SK-N-DZ (cell line): ENCODE measurements at regions not wholly inside any gene's neighbourhood (a gene's known extent, or its start where the extent isn't known, plus 50 kb on each side); places are given as distances from the start of the nearest gene placed in this dataset.
"Not testable (repeated sequence)": the region's sequence is repeated elsewhere in the genome, so short reads cannot be mapped to it uniquely, and the experiment has no call there.

Source experiments
- DNase-seq: peaks from one replicate; pipeline ENCODE4 v3.0.0-alpha.2; 2015; ENCODE audit warnings: low spot score

- no peak for DNase-seq
Measured at GRCh38 chr20:24836041-24836533, 113.0 kb upstream of the CST7 start.

GRCh38 chr20:24836661-24837299 lies 112.3 kb upstream of the CST7 start:
- DNase-seq = no peak

- no peak for DNase-seq
Measured at GRCh38 chr20:24837781-24838450, 111.2 kb upstream of the CST7 start.

GRCh38 chr20:24838546-24839535 lies 110.2 kb upstream of the CST7 start:
- DNase-seq = no peak

GRCh38 chr20:24840121-24840713 lies 108.9 kb upstream of the CST7 start:
- no peak for DNase-seq

- no peak for DNase-seq
Measured at GRCh38 chr20:24842274-24842917, 106.7 kb upstream of the CST7 start.

- no peak for DNase-seq
Measured at GRCh38 chr20:24842918-24843715, 106.0 kb upstream of the CST7 start.

- peak; percentile 76 for DNase-seq
Measured at GRCh38 chr20:24850176-24850575, 98.9 kb upstream of the CST7 start.

- no peak for DNase-seq
Measured at GRCh38 chr20:24851346-24852019, 97.6 kb upstream of the CST7 start.

- DNase-seq = no peak
Measured at GRCh38 chr20:24853916-24854315, 95.2 kb upstream of the CST7 start.

GRCh38 chr20:24855848-24856247 lies 93.2 kb upstream of the CST7 start:
- DNase-seq = peak; percentile 90

GRCh38 chr20:24858500-24858899 lies 90.6 kb upstream of the CST7 start:
- not testable (repeated sequence) for DNase-seq

GRCh38 chr20:24859539-24859938 lies 89.5 kb upstream of the CST7 start:
- no peak for DNase-seq

- no peak for DNase-seq
Measured at GRCh38 chr20:24862186-24862585, 86.9 kb upstream of the CST7 start.

GRCh38 chr20:24862606-24863005 lies 86.5 kb upstream of the CST7 start:
- DNase-seq = no peak

GRCh38 chr20:24863356-24863755 lies 85.7 kb upstream of the CST7 start:
- no peak for DNase-seq

- DNase-seq = no peak
Measured at GRCh38 chr20:24866008-24866407, 83.1 kb upstream of the CST7 start.

- DNase-seq = no peak
Measured at GRCh38 chr20:24866742-24867141, 82.3 kb upstream of the CST7 start.

GRCh38 chr20:24867556-24867955 lies 81.5 kb upstream of the CST7 start:
- no peak for DNase-seq
